A673 (cell line): ENCODE measurements at regions not wholly inside any gene's neighbourhood (a gene's known extent, or its start where the extent isn't known, plus 50 kb on each side); places are given as distances from the start of the nearest gene placed in this dataset.

ENCODE experiments used
- EZH2 ChIP-seq: fragments of 200-600 bp; sonication (generic); IDR thresholded peaks from 2 replicates; pipeline ENCODE4 v1.6.1; 2017; ENCODE audit warnings: borderline replicate concordance, low read depth, mild to moderate bottlenecking, mixed read lengths, antibody characterized with exemption, low read length; ENCODE audit not compliant: poor library complexity, severe bottlenecking
- TF ChIP-seq, protein P1 (sequence below): fragments of 300-800, 200-600 bp; sonication (generic); conservative IDR thresholded peaks from 2 replicates; pipeline ENCODE4 v1.5.1; 2017; ENCODE audit warnings: low read depth, mild to moderate bottlenecking, antibody characterized with exemption, low read length, moderate library complexity, mixed read lengths

DNA sequence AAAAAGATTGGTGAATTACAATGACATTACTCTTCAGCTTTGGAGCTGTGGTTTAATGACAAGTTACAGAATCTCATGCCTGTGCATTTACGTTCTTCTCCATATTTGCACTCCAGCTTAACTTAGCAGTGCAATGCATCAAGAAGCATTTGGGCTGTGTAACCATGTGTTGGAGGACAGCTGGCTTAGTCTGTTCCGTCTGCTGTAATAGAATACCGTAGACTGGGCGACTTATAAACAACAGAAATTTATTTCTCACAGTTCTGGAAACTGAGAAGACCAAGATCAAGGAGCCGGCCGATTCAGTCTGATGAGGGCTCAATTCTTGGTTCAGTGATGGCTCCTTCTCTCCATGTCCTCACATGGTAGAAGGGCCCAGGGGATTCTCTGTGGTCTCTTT is 943.5 kb downstream of the BCL11B start:
- TF ChIP-seq EZH2, result no peak
- TF ChIP-seq, protein P1, sequence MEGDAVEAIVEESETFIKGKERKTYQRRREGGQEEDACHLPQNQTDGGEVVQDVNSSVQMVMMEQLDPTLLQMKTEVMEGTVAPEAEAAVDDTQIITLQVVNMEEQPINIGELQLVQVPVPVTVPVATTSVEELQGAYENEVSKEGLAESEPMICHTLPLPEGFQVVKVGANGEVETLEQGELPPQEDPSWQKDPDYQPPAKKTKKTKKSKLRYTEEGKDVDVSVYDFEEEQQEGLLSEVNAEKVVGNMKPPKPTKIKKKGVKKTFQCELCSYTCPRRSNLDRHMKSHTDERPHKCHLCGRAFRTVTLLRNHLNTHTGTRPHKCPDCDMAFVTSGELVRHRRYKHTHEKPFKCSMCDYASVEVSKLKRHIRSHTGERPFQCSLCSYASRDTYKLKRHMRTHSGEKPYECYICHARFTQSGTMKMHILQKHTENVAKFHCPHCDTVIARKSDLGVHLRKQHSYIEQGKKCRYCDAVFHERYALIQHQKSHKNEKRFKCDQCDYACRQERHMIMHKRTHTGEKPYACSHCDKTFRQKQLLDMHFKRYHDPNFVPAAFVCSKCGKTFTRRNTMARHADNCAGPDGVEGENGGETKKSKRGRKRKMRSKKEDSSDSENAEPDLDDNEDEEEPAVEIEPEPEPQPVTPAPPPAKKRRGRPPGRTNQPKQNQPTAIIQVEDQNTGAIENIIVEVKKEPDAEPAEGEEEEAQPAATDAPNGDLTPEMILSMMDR, result no peak
